ENCODE measurements at regions not wholly inside any gene's neighbourhood (a gene's known extent, or its start where the extent isn't known, plus 50 kb on each side); places are given as distances from the start of the nearest gene placed in this dataset.

- Histone ChIP-seq H3K27ac (no peak overlapping the region), H3K9me3 (replicated peaks in 1 of 3) (no peaks in the 10 kb centered on the region), H3K4me3 (no peak overlapping the region), H3K36me3 (replicated peaks in 1 of 2) (no peaks in the 10 kb centered on the region), H3K27me3 (no peaks in the 10 kb centered on the region), H3K4me1 (replicated peaks in 1 of 2) (no peaks in the 10 kb centered on the region)
- 81 to 86% (median 83%) methylated on average over 1 of the region's 1 CpG for WGBS, 4 donors
- no peak for DNase-seq
- intact Hi-C loops (cut with DNase I): no loop called here
- TF ChIP-seq, protein P1, sequence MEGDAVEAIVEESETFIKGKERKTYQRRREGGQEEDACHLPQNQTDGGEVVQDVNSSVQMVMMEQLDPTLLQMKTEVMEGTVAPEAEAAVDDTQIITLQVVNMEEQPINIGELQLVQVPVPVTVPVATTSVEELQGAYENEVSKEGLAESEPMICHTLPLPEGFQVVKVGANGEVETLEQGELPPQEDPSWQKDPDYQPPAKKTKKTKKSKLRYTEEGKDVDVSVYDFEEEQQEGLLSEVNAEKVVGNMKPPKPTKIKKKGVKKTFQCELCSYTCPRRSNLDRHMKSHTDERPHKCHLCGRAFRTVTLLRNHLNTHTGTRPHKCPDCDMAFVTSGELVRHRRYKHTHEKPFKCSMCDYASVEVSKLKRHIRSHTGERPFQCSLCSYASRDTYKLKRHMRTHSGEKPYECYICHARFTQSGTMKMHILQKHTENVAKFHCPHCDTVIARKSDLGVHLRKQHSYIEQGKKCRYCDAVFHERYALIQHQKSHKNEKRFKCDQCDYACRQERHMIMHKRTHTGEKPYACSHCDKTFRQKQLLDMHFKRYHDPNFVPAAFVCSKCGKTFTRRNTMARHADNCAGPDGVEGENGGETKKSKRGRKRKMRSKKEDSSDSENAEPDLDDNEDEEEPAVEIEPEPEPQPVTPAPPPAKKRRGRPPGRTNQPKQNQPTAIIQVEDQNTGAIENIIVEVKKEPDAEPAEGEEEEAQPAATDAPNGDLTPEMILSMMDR (IDR thresholded peaks at IDR 0.05): no peak
- TF ChIP-seq POLR2A (IDR thresholded peaks at IDR 0.05): no peak
These were observed 251.3 kb upstream of the FMN2 start for GRCh38 chr1:239840336-239840735.

DNA sequence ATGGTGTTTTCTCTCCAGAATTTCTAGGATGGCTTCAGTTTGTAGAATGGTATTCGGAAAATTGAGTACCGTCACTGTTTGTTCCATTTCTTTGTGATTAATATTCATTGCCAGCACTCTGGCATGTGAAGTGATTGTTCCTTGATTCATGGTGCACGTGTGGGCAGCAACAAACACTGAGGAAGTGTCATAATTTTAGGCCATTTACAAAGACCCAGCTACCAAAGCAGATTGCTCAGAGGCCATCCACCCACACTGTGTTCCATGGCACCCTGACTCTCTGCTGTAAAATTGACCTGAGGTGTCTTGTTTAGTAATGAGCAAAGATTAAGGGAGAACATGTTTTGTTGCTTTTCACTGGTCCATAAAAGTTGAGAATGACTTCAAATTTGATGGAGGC is 250.9 kb upstream of the FMN2 start:
- no peaks in the 10 kb centered on the region for H3K27me3 ChIP-seq
- intact Hi-C loops (cut with DNase I): no loop called here
- no peaks in the 10 kb centered on the region for H3K4me1 ChIP-seq (replicated peaks in 1 of 2)
- DNase-seq: no peak
- 61 to 68% (median 62%) methylated on average over 3 of the region's 3 CpGs for whole genome bisulfite sequencing, 4 donors
- H3K4me3 ChIP-seq: no peak overlapping the region
- no peaks in the 10 kb centered on the region for H3K9me3 ChIP-seq (replicated peaks in 1 of 3)
- H3K36me3 ChIP-seq (replicated peaks in 1 of 2): no peaks in the 10 kb centered on the region
- H3K27ac ChIP-seq: no peak overlapping the region
- TF ChIP-seq POLR2A (IDR thresholded peaks at IDR 0.05): no peak
- TF ChIP-seq, protein P1 (IDR thresholded peaks at IDR 0.05): no peak

- 91 to 96% (median 91%) methylated on average over 2 of the region's 2 CpGs for WGBS, 4 donors
- intact Hi-C loops (cut with DNase I): no loop called here
- no peaks in the 10 kb centered on the region for H3K27me3 ChIP-seq
- no peaks in the 10 kb centered on the region for H3K4me1 ChIP-seq (replicated peaks in 1 of 2)
- no peak for DNase-seq
- H3K9me3 ChIP-seq (replicated peaks in 1 of 3): no peaks in the 10 kb centered on the region
- no peak overlapping the region for H3K4me3 ChIP-seq
- H3K27ac ChIP-seq: no peak overlapping the region
- no peaks in the 10 kb centered on the region for H3K36me3 ChIP-seq (replicated peaks in 1 of 2)
- TF ChIP-seq, protein P1 (IDR thresholded peaks at IDR 0.05): no peak
- no peak for TF ChIP-seq POLR2A (IDR thresholded peaks at IDR 0.05)
These were observed 250.1 kb upstream of the FMN2 start for GRCh38 chr1:239841631-239842030.

GRCh38 chr1:239843541-239843940 is 248.1 kb upstream of the FMN2 start:
- Histone ChIP-seq H3K27me3 (no peaks in the 10 kb centered on the region), H3K27ac (no peak overlapping the region), H3K9me3 (replicated peaks in 1 of 3) (no peaks in the 10 kb centered on the region), H3K4me3 (no peak overlapping the region), H3K36me3 (replicated peaks in 1 of 2) (no peaks in the 10 kb centered on the region), H3K4me1 (replicated peaks in 1 of 2) (no peaks in the 10 kb centered on the region)
- no peak for DNase-seq
- WGBS, 4 donors: 63 to 74% (median 68%) methylated on average over 2 of the region's 2 CpGs
- intact Hi-C loops (cut with DNase I): no loop called here
- TF ChIP-seq, protein P1 (IDR thresholded peaks at IDR 0.05): no peak
- no peak for TF ChIP-seq POLR2A (IDR thresholded peaks at IDR 0.05)
